ENCODE measurements at regions not wholly inside any gene's neighbourhood (a gene's known extent, or its start where the extent isn't known, plus 50 kb on each side); places are given as distances from the start of the nearest gene placed in this dataset.

GRCh38 chr1:80827666-80828065 lies 973.1 kb upstream of the ADGRL2 start:
- H4K20me1 ChIP-seq (ENCODE audit: insufficient read depth, low read length): no peaks in the 10 kb centered on the region
- H3K79me2 ChIP-seq (ENCODE audit: insufficient read depth, low read depth, low read length): no peaks in the 10 kb centered on the region
- H3K27ac ChIP-seq (ENCODE audit: low read depth, low read length, poor library complexity, severe bottlenecking): no peak overlapping the region
- H3K9me2 ChIP-seq (ENCODE audit: insufficient read depth, low read length): no peaks in the 10 kb centered on the region
- TF ChIP-seq CTCF (conservative IDR thresholded peaks at IDR 0.05; ENCODE audit: low read length): no peak
- no peak for TF ChIP-seq EZH2phosphoT487 (IDR thresholded peaks at IDR 0.05; ENCODE audit: borderline replicate concordance, low read depth, low read length)
- DNase-seq (ENCODE audit: low spot score): no peak
- H3K4me1 ChIP-seq (ENCODE audit: insufficient read depth, low read length, poor library complexity, severe bottlenecking): no peaks in the 10 kb centered on the region
- ChIA-PET POLR2A (no interaction called here), CTCF (ENCODE audit: unreplicated experiment) (no interaction called here)
- intact Hi-C loops (cut with micrococcal nuclease; ENCODE audit: unreplicated experiment): no loop called here
- BruUV-seq (replicated peaks): no TSS peak
- no peaks in the 10 kb centered on the region for H3K9me3 ChIP-seq (ENCODE audit: low read length)
- no peaks in the 10 kb centered on the region for H3K36me3 ChIP-seq (ENCODE audit: insufficient read depth, low read length)
- H2AFZ ChIP-seq (ENCODE audit: low read length): no peak overlapping the region
- no peak overlapping the region for H3K4me3 ChIP-seq (ENCODE audit: low read depth, low read length, poor library complexity, severe bottlenecking)
- H3K4me2 ChIP-seq (ENCODE audit: low read length): no peak overlapping the region

GRCh38 chr1:80825067-80825466 lies 975.7 kb upstream of the ADGRL2 start:
- no peak for DNase-seq (ENCODE audit: low spot score)
- POLR2A ChIA-PET: no interaction called here
- no TSS peak for BruUV-seq (replicated peaks)

GRCh38 chr1:80818211-80818610 lies 982.5 kb upstream of the ADGRL2 start:
- ChIA-PET POLR2A (interaction anchor here (0.6 to 1.0 kb wide), 2 partner anchors 9 to 256 kb away, joined by 3 read pairs; no protein-coding TSS in a partner anchor), CTCF (ENCODE audit: unreplicated experiment) (no interaction called here)
- Histone ChIP-seq H3K4me3 (ENCODE audit: low read depth, low read length, poor library complexity, severe bottlenecking) (no peak overlapping the region), H4K20me1 (ENCODE audit: insufficient read depth, low read length) (no peaks in the 10 kb centered on the region), H3K9me3 (ENCODE audit: low read length) (no peaks in the 10 kb centered on the region), H3K9me2 (ENCODE audit: insufficient read depth, low read length) (no peaks in the 10 kb centered on the region), H3K4me2 (ENCODE audit: low read length) (no peak overlapping the region), H3K36me3 (ENCODE audit: insufficient read depth, low read length) (no peaks in the 10 kb centered on the region), H2AFZ (ENCODE audit: low read length) (no peak overlapping the region), H3K4me1 (ENCODE audit: insufficient read depth, low read length, poor library complexity, severe bottlenecking) (no peaks in the 10 kb centered on the region), H3K27ac (ENCODE audit: low read depth, low read length, poor library complexity, severe bottlenecking) (no peak overlapping the region), H3K79me2 (ENCODE audit: insufficient read depth, low read depth, low read length) (no peaks in the 10 kb centered on the region)
- no peak for DNase-seq (ENCODE audit: low spot score)
- TF ChIP-seq EZH2phosphoT487 (IDR thresholded peaks at IDR 0.05; ENCODE audit: borderline replicate concordance, low read depth, low read length): no peak
- TF ChIP-seq CTCF (conservative IDR thresholded peaks at IDR 0.05; ENCODE audit: low read length): no peak
- intact Hi-C loops (cut with micrococcal nuclease; ENCODE audit: unreplicated experiment): no loop called here
- no TSS peak for BruUV-seq (replicated peaks)

More at GRCh38 chr1:80825067-80825466, 975.7 kb upstream of the ADGRL2 start:
- H3K9me2 ChIP-seq (ENCODE audit: insufficient read depth, low read length): no peaks in the 10 kb centered on the region
- no peaks in the 10 kb centered on the region for H3K4me1 ChIP-seq (ENCODE audit: insufficient read depth, low read length, poor library complexity, severe bottlenecking)
- no peaks in the 10 kb centered on the region for H4K20me1 ChIP-seq (ENCODE audit: insufficient read depth, low read length)
- no peak overlapping the region for H2AFZ ChIP-seq (ENCODE audit: low read length)
- no peak for TF ChIP-seq EZH2phosphoT487 (IDR thresholded peaks at IDR 0.05; ENCODE audit: borderline replicate concordance, low read depth, low read length)
- no peak for TF ChIP-seq CTCF (conservative IDR thresholded peaks at IDR 0.05; ENCODE audit: low read length)
- H3K79me2 ChIP-seq (ENCODE audit: insufficient read depth, low read depth, low read length): no peaks in the 10 kb centered on the region
- H3K4me2 ChIP-seq (ENCODE audit: low read length): no peak overlapping the region
- intact Hi-C loops (cut with micrococcal nuclease; ENCODE audit: unreplicated experiment): no loop called here
- CTCF ChIA-PET (ENCODE audit: unreplicated experiment): no interaction called here
- H3K4me3 ChIP-seq (ENCODE audit: low read depth, low read length, poor library complexity, severe bottlenecking): no peak overlapping the region
- no peaks in the 10 kb centered on the region for H3K36me3 ChIP-seq (ENCODE audit: insufficient read depth, low read length)
- no peaks in the 10 kb centered on the region for H3K9me3 ChIP-seq (ENCODE audit: low read length)
- H3K27ac ChIP-seq (ENCODE audit: low read depth, low read length, poor library complexity, severe bottlenecking): no peak overlapping the region
